Mucosa of rectum (tissue), 2 donors: ENCODE measurements at regions not wholly inside any gene's neighbourhood (a gene's known extent, or its start where the extent isn't known, plus 50 kb on each side); places are given as distances from the start of the nearest gene placed in this dataset.

Experiments
- H3K27ac ChIP-seq, 2 donors: one replicate each; pipeline ENCODE4 v1.7.0; 2013; ENCODE audit warnings: inconsistent platforms in 2 of 2, low read depth in 2 of 2, low read length in 2 of 2
- H3K27me3 ChIP-seq, 2 donors: one replicate each; pipeline ENCODE4 v1.7.0; 2013; ENCODE audit warnings: low read length in 2 of 2; ENCODE audit not compliant: control insufficient read depth in 2 of 2, insufficient read depth in 2 of 2
- H3K36me3 ChIP-seq, 2 donors: one replicate each; pipeline ENCODE4 v1.7.0; 2013; ENCODE audit warnings: low read length in 2 of 2; ENCODE audit not compliant: control insufficient read depth in 2 of 2, insufficient read depth in 2 of 2
- H3K4me1 ChIP-seq, 2 donors: one replicate each; pipeline ENCODE4 v1.7.0; 2013; ENCODE audit warnings: low read length in 2 of 2, mild to moderate bottlenecking in 1 of 2; ENCODE audit not compliant: control insufficient read depth in 2 of 2, insufficient read depth in 2 of 2
- H3K4me3 ChIP-seq, 2 donors: one replicate each; pipeline ENCODE4 v1.7.0; 2013; ENCODE audit warnings: low read length in 2 of 2
- H3K9ac ChIP-seq, 2 donors: one replicate each; pipeline ENCODE4 v1.7.0; 2013; ENCODE audit warnings: low read length in 2 of 2, low read depth in 1 of 2, mild to moderate bottlenecking in 1 of 2
- H3K9me3 ChIP-seq, 2 donors: one replicate each; pipeline ENCODE4 v1.7.0; 2013; ENCODE audit warnings: low read length in 2 of 2; ENCODE audit not compliant: control insufficient read depth in 2 of 2
- donor health status: healthy.
- donor health status: Normal muscosa, but diverticular disease.

DNA sequence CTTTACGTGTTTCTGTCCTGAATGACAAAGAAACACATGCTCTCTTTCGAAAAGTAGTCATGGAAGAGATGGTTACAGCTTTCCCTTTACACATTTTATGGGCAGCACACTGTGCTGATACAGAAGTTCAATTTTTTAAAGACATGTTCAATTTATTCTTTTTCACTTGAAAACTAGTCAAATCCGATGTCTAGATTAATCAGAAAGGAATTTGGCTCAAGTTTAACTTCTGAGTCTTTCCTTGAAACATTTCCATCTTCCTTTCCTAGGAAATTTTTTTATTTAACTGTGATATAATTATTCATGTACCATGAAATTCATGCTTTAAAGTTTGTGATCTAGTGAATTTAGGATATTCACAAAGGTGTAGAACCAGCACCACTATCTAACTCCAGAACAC, 360.1 kb downstream of the TNS3 start:
- H3K36me3 ChIP-seq = no peaks in the 10 kb centered on the region
- H3K27me3 ChIP-seq = no peaks in the 10 kb centered on the region
- no peak overlapping the region for H3K4me3 ChIP-seq
- no peaks in the 10 kb centered on the region for H3K4me1 ChIP-seq
- H3K27ac ChIP-seq = no peak overlapping the region
- H3K9ac ChIP-seq = no peak overlapping the region
- no peaks in the 10 kb centered on the region for H3K9me3 ChIP-seq

DNA sequence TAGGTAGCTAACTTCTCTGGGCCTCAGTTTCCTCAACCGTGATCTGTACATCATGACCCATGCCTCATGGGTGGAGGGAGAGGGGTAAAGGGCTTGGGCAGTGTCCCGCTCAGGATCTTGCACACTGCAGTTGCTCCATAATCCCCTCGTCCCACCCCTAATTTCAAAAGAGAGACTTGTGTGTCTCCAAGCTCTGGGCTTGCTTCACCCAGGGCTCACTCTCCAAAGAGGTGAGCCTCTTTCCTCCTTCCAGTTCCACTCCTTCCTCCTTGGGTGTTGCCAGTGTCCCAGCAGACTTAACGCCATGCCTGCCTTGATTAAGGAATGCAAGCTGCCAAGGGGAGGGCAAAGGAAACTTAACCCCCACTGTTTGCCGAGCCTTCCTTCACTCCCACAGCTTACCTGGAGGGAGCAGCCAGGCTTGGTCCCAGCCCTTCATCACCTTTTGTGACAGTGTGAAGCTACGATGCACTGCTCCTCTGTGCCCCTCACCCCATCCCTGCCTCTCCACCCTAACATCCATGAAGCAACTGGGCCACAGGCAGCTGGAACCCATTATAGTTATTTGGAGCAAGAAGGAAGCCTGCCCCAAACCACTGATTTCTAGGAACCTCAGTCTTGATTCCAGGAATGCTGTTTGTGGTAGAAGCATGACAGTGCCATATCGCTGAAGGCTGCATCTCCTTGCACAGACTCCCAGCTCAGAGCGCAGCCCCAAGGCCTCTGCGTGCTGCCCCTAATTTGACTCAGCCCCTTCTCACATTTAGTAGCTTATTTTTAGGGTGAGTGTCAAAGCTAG, 363.3 kb downstream of the TNS3 start:
- Histone ChIP-seq H3K9ac (no peak overlapping the region), H3K4me3 (no peak overlapping the region), H3K27ac (no peak overlapping the region), H3K27me3 (no peaks in the 10 kb centered on the region), H3K36me3 (no peaks in the 10 kb centered on the region), H3K9me3 (no peaks in the 10 kb centered on the region), H3K4me1 (no peaks in the 10 kb centered on the region)

DNA sequence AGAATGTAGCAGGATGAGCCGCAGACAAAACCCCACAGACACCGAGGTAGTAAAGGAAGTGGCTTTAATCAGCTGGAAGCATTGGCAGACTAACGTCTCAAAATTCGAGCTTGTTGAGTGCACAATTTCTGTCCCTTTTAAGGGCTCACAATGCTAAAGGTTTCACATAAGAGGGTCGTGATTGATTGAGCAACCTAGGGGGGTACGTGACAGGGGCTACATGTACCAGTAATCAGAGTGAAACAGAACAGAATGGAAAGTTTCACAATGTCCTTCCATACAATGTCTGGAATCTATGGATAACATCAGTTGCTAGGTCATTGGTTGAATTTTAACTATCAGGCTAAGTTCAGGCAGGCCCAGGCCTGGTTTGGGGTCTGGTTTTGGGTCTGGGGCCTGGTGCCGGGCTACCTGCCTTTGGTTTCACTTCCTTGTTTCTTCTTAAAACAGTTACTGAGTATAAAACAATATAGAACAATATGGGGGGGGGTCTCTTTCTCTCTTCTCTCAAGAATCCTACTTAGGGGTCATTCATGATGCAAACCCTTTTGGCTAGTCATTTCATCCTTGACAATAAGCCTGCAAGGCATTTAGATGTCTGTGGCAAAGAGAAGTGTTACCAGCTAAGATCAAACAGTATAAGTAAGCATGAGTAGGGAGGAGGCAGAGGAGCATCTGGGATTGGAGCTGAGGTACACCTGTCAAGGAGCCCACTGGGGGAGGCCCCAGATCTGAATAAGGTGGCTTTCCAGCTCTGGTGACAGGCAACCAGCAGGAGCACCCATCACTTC, 364.1 kb downstream of the TNS3 start:
- Histone ChIP-seq H3K27ac (no peak overlapping the region), H3K36me3 (no peaks in the 10 kb centered on the region), H3K27me3 (no peaks in the 10 kb centered on the region), H3K4me3 (no peak overlapping the region), H3K9me3 (no peaks in the 10 kb centered on the region), H3K4me1 (no peaks in the 10 kb centered on the region), H3K9ac (no peak overlapping the region)

DNA sequence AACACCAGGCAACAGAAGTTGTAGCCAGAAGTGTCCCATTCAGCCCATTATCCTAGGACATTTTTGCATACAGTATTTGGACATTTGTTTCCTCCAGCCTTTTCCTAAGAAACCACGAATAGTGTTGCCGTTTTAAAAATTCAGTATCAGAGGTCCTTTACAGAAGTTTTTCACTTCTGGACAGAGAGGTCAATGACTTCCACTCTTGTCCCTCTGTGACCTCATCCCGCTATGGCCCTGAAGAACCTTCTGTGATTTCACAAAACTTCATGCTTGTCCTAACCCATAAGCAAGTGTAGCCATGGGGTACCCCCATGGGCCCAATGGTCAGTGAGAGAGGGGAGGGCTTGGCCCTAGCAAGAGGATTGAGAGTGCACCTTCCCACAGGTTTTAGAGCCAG, 364.8 kb downstream of the TNS3 start:
- H3K9ac ChIP-seq = no peak overlapping the region
- no peak overlapping the region for H3K4me3 ChIP-seq
- H3K36me3 ChIP-seq = no peaks in the 10 kb centered on the region
- H3K27ac ChIP-seq = no peak overlapping the region
- no peaks in the 10 kb centered on the region for H3K27me3 ChIP-seq
- H3K4me1 ChIP-seq = no peaks in the 10 kb centered on the region
- no peaks in the 10 kb centered on the region for H3K9me3 ChIP-seq

DNA sequence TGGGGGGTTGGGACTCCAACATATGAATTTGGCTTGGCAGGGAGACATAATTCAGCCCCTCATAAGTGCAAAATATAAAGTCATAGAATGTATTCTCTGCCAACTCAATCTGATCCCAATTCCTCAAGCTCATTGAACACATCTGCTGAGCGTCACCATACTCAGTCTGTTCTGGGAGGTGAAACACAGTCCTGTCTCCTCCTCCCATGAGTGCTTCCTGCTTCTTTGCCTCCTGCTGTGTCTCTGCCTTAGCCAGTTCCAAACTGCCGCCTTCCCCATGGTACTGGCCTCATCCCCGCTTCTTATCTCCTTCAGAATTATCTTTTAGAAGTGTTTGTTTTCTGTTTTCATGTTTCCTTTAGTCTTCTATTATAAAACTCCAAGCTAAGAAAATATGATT, 365.5 kb downstream of the TNS3 start:
- Histone ChIP-seq H3K4me1 (no peaks in the 10 kb centered on the region), H3K27ac (no peak overlapping the region), H3K9ac (no peak overlapping the region), H3K27me3 (no peaks in the 10 kb centered on the region), H3K9me3 (no peaks in the 10 kb centered on the region), H3K36me3 (no peaks in the 10 kb centered on the region), H3K4me3 (no peak overlapping the region)

DNA sequence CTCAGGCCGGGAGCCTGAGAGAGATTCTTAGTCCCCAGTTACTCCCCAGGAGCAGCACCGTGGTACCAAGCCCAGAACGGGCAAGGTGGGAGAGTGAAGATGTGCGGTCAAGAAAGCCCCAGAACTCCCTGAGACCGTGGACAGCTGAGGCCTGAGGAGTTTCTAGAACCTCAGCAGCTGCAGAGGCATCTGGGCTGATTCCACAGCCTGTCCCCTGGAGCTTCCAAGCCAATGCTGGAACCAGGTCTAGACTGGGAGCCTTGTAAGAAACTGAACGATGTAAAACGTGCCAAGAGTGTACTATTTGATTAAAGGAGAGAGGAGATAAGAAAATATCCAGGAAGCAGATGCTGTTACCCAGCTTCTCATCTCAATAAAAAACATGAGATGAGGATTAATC, 366.3 kb downstream of the TNS3 start:
- H3K27me3 ChIP-seq = no peaks in the 10 kb centered on the region
- no peaks in the 10 kb centered on the region for H3K4me1 ChIP-seq
- H3K9me3 ChIP-seq = no peaks in the 10 kb centered on the region
- H3K36me3 ChIP-seq = no peaks in the 10 kb centered on the region
- H3K9ac ChIP-seq = no peak overlapping the region
- no peak overlapping the region for H3K27ac ChIP-seq
- no peak overlapping the region for H3K4me3 ChIP-seq

DNA sequence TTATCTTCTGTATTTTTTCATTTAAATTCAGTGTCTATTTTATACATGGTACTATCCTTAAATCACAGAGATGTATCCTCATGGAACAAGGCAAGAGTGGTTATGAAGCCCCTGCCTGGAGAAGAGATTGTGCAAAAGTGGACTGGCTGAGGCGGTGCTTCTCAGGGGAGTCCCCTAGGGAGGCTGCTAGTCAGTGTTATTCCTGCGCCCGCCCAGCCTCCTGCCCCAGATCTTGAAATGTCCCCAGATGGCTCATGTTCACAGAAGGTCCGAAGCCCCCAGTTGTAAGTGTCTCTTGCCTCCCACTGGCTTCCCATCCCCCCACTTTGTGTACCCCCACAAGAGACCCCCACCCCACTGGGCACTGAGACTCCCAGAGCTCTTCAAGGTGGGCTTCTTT, 366.9 kb downstream of the TNS3 start:
- Histone ChIP-seq H3K9me3 (no peaks in the 10 kb centered on the region), H3K27me3 (no peaks in the 10 kb centered on the region), H3K36me3 (no peaks in the 10 kb centered on the region), H3K27ac (no peak overlapping the region), H3K4me1 (peaks cover 0 to 2% of the 10 kb centered on the region in 2 donors), H3K4me3 (no peak overlapping the region), H3K9ac (no peak overlapping the region)

DNA sequence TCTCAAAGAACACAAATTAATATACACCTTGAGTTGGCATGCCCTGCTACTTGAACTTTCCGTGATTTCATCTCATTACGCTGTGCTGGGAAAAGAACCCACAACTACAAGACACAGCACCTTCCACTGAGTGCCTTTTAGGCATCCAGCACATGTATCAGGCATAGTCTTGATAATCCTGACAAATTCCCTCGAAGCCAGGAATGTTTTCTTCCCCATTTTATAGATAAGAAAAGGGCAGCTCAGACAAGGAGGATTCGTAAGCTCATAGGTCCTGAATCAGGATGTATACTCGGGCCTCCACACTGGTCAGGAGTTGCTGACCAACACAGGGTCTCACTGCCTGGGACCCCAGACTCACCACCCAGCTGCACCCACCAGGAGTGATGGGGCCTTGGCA, 368.6 kb downstream of the TNS3 start:
- Histone ChIP-seq H3K9me3 (no peaks in the 10 kb centered on the region), H3K36me3 (no peaks in the 10 kb centered on the region), H3K9ac (no peak overlapping the region), H3K27ac (no peak overlapping the region), H3K4me3 (no peak overlapping the region), H3K27me3 (no peaks in the 10 kb centered on the region), H3K4me1 (peaks cover 0 to 2% of the 10 kb centered on the region in 2 donors)

DNA sequence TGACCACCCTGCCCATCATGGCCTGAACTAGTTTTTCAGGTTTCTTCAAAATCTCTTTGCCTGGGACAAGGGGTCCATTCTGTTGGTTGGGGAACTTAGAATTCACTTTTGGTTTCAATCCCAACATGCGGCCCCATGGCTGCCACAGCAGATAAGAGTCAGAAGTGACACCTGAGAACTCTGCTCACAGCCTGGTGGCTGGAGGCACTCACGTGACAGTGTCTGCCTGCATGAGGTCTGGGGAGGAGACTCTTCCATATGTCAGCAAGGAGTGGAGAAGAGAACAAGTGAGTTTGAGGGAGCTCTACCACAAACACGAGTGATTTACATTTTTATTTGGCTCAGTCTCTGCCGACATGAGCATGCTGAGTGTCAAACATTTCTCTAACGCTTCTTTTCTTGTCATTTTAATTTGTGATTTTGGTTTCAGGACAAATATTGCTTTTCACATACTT, 370.4 kb downstream of the TNS3 start:
- Histone ChIP-seq H3K27ac (no peak overlapping the region), H3K27me3 (no peaks in the 10 kb centered on the region), H3K4me1 (peaks cover 0 to 2% of the 10 kb centered on the region in 2 donors), H3K9me3 (no peaks in the 10 kb centered on the region), H3K9ac (no peak overlapping the region), H3K4me3 (no peak overlapping the region), H3K36me3 (no peaks in the 10 kb centered on the region)

DNA sequence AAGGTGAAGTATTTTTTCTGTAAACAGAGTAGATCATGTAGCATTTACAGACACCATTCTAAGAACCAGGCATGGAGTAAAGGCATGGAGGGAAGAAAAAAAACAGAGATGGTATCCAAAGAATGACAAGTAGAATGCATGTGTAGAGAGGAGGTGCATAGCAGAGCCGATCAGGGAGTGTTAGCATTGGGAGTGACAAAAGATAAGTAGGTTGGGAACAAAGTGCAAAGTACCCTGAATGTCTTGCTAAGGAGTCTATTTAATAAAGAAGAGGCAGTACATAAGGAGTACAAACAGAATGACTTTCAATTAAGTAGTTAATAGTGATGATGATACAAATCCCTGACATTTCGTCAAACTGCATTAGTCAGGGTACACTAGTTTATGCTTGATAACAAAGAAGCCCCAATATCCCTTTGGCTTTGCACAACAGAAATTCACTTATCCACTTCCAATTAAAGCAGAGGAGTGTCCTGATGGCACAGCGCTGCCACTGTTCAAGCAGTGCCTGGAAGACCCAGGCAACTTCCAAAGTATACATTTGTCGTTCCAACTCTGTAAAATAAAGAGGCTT, 371.5 kb downstream of the TNS3 start:
- Histone ChIP-seq H3K9ac (no peak overlapping the region), H3K27ac (no peak overlapping the region), H3K9me3 (no peaks in the 10 kb centered on the region), H3K4me1 (peaks cover 0 to 2% of the 10 kb centered on the region in 2 donors), H3K27me3 (no peaks in the 10 kb centered on the region), H3K36me3 (no peaks in the 10 kb centered on the region), H3K4me3 (no peak overlapping the region)
